HG03469 (cell line): ENCODE measurements at regions not wholly inside any gene's neighbourhood (a gene's known extent, or its start where the extent isn't known, plus 50 kb on each side); places are given as distances from the start of the nearest gene placed in this dataset.
A peak's percentile ranks its signal among the peaks of the same experiment; 100 is the strongest.
"Not testable (repeated sequence)": the region's sequence is repeated elsewhere in the genome, so short reads cannot be mapped to it uniquely, and the experiment has no call there.

Experiments used
- ATAC-seq: cut with Tn5 transposase; IDR thresholded peaks from one replicate; pipeline ENCODE4 v1.9.1; 2021; ENCODE audit warnings: mild to moderate bottlenecking, moderate library complexity, moderate number of reproducible peaks; ENCODE audit not compliant: unreplicated experiment

- no peak for ATAC-seq
Measured at GRCh38 chr10:4643471-4643870, 182.5 kb upstream of the AKR1E2 start.

GRCh38 chr10:4639960-4640359 is 186.0 kb upstream of the AKR1E2 start:
- no peak for ATAC-seq

- no peak for ATAC-seq
Measured at GRCh38 chr10:4638099-4638498, 187.9 kb upstream of the AKR1E2 start.

GRCh38 chr10:4637657-4638056 is 188.3 kb upstream of the AKR1E2 start:
- no peak for ATAC-seq

GRCh38 chr10:4635883-4636282 is 190.1 kb upstream of the AKR1E2 start:
- no peak for ATAC-seq

GRCh38 chr10:4635388-4635787 is 190.6 kb upstream of the AKR1E2 start:
- no peak for ATAC-seq

- ATAC-seq, result no peak
Measured at GRCh38 chr10:4633776-4634175, 192.2 kb upstream of the AKR1E2 start.

- no peak for ATAC-seq
Measured at GRCh38 chr10:4633186-4633585, 192.8 kb upstream of the AKR1E2 start.

- no peak for ATAC-seq
Measured at GRCh38 chr10:4632757-4633156, 193.2 kb upstream of the AKR1E2 start.

- no peak for ATAC-seq
Measured at GRCh38 chr10:4626919-4627318, 199.1 kb upstream of the AKR1E2 start.

GRCh38 chr10:4623757-4624420 is 202.1 kb upstream of the AKR1E2 start:
- no peak for ATAC-seq

- ATAC-seq, result no peak
Measured at GRCh38 chr10:4623200-4623599, 202.8 kb upstream of the AKR1E2 start.

- ATAC-seq, result no peak
Measured at GRCh38 chr10:4622384-4622783, 203.6 kb upstream of the AKR1E2 start.

- ATAC-seq, result peak; percentile 52
Measured at GRCh38 chr10:4617589-4617988, 208.4 kb upstream of the AKR1E2 start.

GRCh38 chr10:4615042-4615441 is 211.0 kb upstream of the AKR1E2 start:
- ATAC-seq, result no peak

GRCh38 chr10:4609251-4609650 is 216.8 kb upstream of the AKR1E2 start:
- ATAC-seq, result no peak

- no peak for ATAC-seq
Measured at GRCh38 chr10:4607681-4608080, 218.3 kb upstream of the AKR1E2 start.

- ATAC-seq, result no peak
Measured at GRCh38 chr10:4606856-4607636, 219.0 kb upstream of the AKR1E2 start.

GRCh38 chr10:4602764-4603491 is 223.1 kb upstream of the AKR1E2 start:
- ATAC-seq, result no peak

- no peak for ATAC-seq
Measured at GRCh38 chr10:4599471-4599870, 226.5 kb upstream of the AKR1E2 start.

- not testable (repeated sequence) for ATAC-seq
Measured at GRCh38 chr10:4597898-4598297, 228.1 kb upstream of the AKR1E2 start.

GRCh38 chr10:4596951-4597350 is 229.1 kb upstream of the AKR1E2 start:
- no peak for ATAC-seq
